Fibroblast of pulmonary artery (primary cell): ENCODE measurements at regions not wholly inside any gene's neighbourhood (a gene's known extent, or its start where the extent isn't known, plus 50 kb on each side); places are given as distances from the start of the nearest gene placed in this dataset.

ENCODE experiments used
- DNase-seq: peaks from one replicate; pipeline ENCODE4 v3.0.0-alpha.2; 2010; ENCODE audit warnings: low read depth
- H3K4me3 ChIP-seq: replicated peaks from 2 replicates; pipeline ENCODE4 v1.5.1; 2011; ENCODE audit warnings: low read depth, mild to moderate bottlenecking, control low read depth, low read length, moderate library complexity
- TF ChIP-seq, protein P1 (sequence below): IDR thresholded peaks from 2 replicates; pipeline ENCODE4 v1.5.1; 2011; ENCODE audit warnings: mild to moderate bottlenecking, control low read depth, low read length, inconsistent platforms; ENCODE audit errors: missing control alignments

DNA sequence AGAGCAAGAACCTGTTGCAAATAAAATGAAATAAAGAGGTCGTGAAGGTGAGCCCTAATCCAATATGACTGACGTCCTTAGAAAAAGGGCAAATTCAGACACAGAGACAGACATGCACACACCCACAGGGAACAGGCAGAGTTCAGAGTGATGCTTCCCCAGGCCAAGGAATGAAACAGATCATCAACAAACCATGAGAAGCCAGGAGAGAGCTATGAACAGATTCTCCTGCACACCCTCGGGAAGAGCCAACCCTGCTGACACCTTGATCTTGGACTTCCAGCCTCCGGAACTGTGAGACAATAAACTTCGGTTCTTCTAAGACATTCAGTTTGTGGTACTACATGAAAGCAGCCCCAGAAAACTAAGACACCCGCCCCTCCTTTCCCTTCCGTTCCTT lies 290.4 kb upstream of the KLF6 start:
- no peak overlapping the region for H3K4me3 ChIP-seq
- TF ChIP-seq, protein P1, sequence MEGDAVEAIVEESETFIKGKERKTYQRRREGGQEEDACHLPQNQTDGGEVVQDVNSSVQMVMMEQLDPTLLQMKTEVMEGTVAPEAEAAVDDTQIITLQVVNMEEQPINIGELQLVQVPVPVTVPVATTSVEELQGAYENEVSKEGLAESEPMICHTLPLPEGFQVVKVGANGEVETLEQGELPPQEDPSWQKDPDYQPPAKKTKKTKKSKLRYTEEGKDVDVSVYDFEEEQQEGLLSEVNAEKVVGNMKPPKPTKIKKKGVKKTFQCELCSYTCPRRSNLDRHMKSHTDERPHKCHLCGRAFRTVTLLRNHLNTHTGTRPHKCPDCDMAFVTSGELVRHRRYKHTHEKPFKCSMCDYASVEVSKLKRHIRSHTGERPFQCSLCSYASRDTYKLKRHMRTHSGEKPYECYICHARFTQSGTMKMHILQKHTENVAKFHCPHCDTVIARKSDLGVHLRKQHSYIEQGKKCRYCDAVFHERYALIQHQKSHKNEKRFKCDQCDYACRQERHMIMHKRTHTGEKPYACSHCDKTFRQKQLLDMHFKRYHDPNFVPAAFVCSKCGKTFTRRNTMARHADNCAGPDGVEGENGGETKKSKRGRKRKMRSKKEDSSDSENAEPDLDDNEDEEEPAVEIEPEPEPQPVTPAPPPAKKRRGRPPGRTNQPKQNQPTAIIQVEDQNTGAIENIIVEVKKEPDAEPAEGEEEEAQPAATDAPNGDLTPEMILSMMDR = no peak
- no peak for DNase-seq

DNA sequence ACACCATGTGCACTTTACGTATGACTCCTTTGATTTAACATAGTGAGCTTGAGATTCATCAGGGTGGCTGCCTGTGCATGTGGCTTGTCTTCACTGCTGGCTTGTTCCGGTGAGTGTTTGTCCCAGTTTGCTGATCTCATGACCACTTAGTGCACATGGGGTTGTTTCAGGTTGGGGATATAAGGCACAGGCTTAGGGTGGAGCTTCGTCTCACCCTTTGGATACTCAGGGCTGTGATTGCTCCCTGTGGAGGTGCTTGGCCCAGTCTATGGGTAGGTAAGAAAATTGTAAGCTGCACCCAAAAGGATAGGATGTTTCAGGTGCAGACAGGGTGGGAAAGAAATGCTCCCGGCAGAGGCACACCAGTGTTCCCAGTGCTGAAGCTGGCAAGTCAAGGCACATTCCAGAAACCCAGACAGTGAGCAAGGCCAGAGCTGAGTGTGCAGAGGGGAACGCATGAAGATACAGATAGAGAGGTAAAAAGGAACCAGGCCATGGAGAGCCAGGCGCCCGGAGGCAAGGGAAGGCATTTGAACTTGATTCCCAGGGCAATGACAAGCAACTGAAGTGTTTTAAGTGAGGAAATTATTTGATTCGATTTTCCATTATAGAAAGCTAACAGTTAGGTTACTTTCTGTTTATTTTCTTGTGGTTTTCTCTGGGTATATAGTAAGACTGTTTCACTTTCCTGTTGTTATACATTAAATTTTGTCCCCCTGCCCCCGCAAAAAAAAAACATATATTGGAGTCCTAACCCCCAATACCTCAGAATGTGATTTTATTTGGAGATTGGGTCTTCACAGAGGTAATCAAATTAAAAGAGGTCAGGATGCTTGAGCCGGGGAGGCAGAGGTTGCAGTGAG lies 289.8 kb upstream of the KLF6 start:
- TF ChIP-seq, protein P1 = no peak
- H3K4me3 ChIP-seq = no peak overlapping the region
- DNase-seq = peak; percentile 25

DNA sequence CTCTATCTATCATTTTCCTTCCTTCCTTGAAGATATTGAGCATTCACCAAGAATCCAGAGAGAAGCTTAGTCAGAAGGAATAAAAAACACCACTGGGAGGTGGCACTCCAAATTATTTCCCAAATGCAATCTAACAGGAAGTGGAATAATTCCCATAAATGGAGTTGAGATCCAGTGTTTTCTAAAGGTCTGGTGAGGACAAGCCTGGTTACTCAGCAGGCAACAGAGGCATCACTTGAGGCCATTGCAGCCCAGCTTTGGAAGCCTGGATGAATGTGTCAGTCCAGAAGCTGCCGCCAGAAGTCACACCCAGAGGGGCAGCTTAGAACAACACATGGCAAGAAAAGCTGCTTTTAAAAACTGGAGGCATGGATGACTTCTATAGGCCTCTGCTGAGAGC lies 288.9 kb upstream of the KLF6 start:
- peak; percentile 83 for DNase-seq
- no peak overlapping the region for H3K4me3 ChIP-seq
- TF ChIP-seq, protein P1 = no peak

DNA sequence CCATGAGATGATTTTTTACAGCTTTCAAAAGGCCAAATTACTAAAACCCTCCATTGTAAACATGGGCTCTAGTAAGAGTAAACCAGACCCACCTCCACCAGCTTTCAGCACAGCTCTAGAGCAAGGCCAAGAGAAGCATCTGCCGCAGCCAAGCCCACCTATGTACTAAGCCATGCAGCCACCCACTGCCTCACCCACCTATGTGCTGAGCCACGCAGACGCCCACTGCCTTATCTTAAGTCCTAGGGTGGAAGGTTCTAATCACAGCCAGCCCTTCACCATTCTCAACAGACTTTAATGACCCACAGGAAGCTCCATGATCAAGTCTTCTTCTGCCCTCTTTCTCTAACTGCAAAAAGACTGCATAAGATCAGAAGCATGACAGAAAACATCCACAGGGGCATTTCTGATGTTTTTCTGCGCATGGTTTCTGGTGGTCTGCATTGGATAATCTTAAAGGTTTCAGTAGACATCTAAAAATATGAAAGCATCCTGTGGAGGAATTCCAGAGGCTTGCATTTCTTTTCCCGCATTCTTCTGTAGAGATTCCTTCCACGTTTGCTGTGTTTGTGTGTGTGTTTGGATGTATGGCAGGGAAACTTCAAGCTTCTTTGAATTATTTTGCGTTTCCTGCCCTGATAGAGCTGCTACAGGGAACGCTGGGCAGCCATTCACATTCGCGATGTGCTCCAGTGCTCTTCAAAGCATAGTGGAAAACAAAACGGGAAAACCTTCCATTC lies 286.1 kb upstream of the KLF6 start:
- no peak overlapping the region for H3K4me3 ChIP-seq
- DNase-seq = no peak
- TF ChIP-seq, protein P1 = no peak

DNA sequence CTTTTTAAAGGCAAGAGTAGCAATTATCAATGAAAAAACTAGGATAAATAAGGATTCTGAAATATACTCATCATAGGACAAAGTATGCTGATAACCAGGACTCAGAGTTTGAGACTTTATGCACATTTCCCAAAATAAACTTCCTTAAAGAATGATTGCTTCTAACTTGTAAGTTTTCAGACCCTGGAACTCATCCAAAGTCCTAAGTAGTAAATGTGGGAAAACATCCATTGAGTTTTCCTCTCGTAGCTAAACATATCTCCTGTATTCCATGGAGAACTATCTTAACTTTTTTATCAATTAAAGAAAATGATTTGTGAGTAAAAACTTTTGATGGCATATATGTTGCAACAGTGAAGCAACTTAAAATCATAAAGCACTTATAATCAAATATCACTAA lies 285.2 kb upstream of the KLF6 start:
- DNase-seq = peak; percentile 17
- H3K4me3 ChIP-seq = no peak overlapping the region
- TF ChIP-seq, protein P1 = no peak

DNA sequence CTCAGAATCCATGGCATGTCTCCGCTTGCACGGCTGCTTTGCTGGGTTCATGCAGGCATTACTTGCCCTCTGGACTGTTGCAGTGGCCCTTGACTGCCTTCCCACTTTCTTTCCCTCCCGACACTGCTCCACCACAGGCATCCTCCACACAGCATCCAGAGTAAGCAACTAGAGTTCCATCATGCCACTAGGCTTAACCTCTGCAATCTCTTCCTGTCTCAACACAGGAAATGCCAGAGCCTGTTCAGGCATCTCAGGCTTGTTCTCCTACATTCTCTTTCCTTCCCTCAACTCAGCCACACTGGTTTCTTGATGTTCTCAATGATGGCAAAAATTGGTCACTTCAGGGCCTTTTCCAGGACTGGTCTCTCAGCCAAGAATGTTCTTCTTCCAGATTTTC lies 284.5 kb upstream of the KLF6 start:
- peak; percentile 85 for DNase-seq
- TF ChIP-seq, protein P1 = no peak
- H3K4me3 ChIP-seq = no peak overlapping the region
